Activated naive CD4-positive, alpha-beta T cell treated with Interleukin-2 at 50 U/mL for 16 hours (primary cell): ENCODE measurements at regions not wholly inside any gene's neighbourhood (a gene's known extent, or its start where the extent isn't known, plus 50 kb on each side); places are given as distances from the start of the nearest gene placed in this dataset.
"Not testable (repeated sequence)": the region's sequence is repeated elsewhere in the genome, so short reads cannot be mapped to it uniquely, and the experiment has no call there.

Experiments
- DNase-seq: peaks from one replicate; pipeline ENCODE4 v3.0.0-alpha.2; 2020

DNA sequence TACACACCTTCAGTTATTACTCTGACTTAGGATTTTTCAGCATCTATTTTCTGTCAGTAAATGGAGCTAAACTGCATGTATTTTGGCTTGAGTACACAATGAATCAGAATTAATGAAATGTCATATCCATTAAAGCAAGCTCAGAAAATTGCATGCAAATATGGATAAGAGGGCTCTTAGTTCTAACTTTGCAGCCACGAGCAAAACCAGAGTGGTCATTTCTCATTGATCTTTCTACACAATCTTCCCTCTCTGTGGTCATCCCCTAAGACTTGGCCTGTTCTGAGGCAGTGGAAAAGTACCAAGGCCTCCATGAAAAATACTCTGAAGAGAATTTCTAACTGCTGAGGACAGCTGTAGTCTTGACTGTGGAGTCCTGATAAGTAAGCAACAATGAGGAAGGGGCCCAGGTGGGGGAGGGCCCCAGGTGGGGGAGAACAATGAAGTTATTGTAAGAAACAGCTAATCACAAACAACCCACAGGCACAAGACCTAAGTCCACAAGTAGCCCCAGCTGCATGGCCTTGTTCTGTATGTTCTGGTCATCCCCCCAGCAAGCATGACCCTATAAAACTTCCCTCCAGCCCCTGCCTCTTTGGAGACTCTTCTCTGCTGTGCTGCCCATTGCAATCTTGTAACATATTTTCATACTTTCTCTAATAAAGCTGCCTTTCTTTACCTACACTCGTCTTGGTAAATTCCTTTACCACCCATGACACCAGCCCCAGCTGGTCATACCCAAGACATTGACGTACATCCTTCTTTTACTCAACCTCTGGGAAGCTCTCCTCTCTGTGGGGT is 230.3 kb downstream of the TDRD15 start:
- no peak for DNase-seq

DNA sequence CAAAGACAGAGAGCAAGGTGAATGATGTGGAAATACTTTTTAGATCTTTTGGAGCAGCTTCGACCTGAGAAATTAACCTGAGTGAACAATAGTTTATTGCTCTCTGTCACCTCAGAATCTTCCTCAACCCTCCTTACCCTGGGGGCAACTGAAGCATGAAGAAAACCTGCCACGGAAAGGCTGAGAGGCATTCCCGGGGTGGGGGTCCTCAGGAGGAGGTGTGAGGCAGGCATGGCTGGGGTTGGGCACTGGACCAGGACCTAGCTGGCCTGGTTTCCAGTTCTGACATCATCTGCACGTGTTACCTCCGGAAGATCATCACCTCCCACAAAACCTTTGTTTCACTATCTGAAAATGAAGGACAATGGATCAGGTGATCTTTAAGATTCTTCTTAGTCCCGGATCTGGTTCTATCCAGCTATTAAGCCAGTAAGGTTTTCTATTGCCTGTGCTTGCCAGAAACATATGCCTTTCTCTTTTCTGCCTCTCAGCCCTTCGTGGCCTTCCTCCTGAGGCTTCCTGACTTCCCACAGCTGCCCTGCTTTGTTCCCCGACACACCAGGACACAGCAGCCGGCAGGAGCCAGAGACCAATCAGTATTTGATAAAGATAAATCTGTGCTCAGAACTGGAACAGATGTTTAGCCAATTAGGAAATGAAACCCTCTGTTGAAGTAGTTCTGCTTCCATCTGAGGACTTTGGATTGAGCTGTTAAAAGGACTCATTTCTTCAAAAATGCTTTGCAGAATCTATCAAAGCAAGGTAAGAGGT is 232.5 kb downstream of the TDRD15 start:
- no peak for DNase-seq

DNA sequence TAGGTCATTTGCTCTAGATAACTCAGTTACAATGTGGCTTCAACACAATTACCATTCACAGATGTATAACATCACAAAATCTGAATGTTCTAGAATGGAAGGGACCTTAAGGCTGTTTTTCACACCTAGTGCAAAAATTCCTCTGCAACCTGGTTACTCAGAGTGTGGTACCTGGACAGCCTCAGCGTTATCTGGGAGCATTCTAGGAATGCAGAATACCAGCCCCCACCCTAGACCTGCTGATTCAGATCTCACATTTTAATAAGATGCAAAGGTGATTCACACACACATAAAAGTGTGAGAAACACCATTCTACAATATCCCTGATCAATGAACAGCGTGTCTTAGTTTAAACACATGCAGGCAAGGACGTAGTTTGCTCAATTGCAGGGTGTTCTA is 233.1 kb downstream of the TDRD15 start:
- DNase-seq, result no peak

DNA sequence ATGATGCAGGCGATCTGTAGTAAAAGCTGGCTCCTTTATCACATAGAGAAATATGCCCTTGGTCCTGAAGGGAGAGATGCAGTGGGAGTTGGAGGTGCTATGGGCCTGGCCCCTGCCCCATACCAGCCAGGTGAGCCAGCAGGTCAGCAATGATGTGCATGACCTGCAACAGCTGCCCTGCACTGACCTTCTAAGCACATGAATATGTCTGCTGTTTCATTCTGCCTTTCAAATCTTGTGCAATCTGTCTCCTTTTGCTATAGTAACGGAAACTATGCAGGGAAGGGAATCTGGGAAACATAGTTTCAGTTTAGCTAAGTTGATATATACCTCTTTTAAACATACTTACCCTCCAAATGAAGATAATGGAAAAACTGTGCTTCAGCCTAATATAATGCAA is 235.2 kb downstream of the TDRD15 start:
- DNase-seq, result no peak

GRCh38 chr2:21361384-21361783 is 237.6 kb downstream of the TDRD15 start:
- DNase-seq, result no peak

DNA sequence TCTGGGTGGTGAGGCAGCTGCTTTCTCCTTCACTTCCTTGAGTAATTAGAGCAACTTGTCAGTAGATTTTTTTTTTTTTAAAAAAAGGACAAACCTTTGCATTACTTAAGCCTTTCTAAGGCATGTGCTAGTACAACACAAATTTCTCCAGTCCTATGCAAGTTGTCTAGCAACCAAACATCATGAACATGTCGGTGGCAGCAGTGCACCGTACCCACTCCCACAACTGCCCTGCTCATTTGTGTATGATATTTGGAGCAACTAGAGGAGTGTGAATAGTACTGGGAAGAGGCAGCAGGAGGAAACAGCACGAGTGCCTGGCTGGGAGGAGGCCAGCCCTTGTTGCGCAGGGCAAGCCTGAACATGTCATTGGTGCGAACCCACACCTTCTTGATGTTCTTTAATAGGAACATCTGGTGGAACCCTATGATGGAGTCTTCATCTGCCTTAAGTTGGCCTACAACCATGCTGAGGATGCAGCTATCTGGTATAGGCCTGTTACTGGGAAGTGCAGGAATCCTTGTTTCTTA is 238.3 kb downstream of the TDRD15 start:
- no peak for DNase-seq

- DNase-seq, result no peak
Observed at GRCh38 chr2:21363364-21363763, 239.6 kb downstream of the TDRD15 start.

DNA sequence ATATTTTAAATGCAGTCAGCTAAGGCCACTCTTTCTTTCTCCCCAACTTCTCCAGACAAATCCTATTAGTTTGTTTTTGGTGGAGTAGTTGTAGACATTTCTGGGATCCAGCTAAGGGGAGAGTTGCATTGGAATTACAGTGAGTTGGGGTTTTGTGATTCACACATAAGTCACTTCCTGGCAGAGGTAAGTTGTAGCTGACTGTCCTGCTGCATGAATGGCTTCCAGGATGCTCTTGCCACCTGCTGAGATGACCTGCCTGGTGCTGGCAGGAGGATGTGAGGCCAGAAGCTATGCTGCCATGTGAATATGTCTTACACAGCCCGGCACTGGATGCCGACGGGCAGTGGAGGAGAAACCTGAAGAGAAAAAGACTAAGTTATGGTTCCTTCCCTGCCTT is 243.7 kb downstream of the TDRD15 start:
- no peak for DNase-seq

GRCh38 chr2:21369787-21370186 is 246.0 kb downstream of the TDRD15 start:
- no peak for DNase-seq

GRCh38 chr2:21371499-21372003 is 247.8 kb downstream of the TDRD15 start:
- DNase-seq, result no peak

DNA sequence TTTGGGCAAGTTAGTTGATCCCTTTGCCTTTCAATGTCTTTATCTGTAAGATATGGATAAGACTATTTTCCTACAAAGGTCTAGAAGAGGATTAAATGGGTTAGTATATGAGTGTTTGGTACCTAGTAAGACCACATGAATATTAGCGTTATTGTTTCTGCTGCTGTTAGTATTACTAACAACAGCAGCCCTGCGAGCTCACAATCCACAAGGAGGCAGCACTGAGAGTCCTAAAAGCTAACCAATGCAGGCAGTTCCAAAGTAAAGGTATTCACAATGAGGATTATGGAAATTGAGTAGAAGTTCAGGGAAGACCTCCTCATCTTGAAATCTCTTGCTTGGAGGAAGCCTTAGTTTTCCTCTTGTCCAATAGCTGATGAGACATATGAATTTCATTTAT is 248.9 kb downstream of the TDRD15 start:
- DNase-seq, result no peak

GRCh38 chr2:21376864-21377263 is 253.1 kb downstream of the TDRD15 start:
- no peak for DNase-seq

DNA sequence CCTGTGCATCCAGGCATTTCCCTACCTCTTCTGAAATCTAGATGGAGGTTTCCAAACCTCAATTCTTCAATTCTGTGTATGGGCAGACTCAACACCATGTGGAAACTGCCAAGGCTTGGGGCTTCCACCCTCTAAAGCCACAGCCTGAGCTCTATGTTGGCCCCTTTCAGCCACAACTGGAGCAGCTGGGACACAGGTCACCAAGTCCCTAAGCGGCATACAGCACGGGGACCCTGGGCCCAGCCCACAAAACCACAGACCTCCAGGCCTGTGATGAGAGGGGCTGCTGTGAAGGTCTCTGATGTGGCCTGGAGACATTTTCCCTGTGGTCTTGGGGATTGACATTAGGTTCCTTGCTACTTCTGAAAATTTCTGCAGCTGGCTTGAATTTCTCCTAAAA is 255.4 kb downstream of the TDRD15 start:
- no peak for DNase-seq

- DNase-seq, result not testable (repeated sequence)
Observed at GRCh38 chr2:21379668-21380067, 255.9 kb downstream of the TDRD15 start.

GRCh38 chr2:21381421-21381820 is 257.7 kb downstream of the TDRD15 start:
- no peak for DNase-seq

- no peak for DNase-seq
Observed at GRCh38 chr2:21382701-21383520, 259.1 kb downstream of the TDRD15 start.

GRCh38 chr2:21386666-21387065 is 262.9 kb downstream of the TDRD15 start:
- DNase-seq, result no peak

DNA sequence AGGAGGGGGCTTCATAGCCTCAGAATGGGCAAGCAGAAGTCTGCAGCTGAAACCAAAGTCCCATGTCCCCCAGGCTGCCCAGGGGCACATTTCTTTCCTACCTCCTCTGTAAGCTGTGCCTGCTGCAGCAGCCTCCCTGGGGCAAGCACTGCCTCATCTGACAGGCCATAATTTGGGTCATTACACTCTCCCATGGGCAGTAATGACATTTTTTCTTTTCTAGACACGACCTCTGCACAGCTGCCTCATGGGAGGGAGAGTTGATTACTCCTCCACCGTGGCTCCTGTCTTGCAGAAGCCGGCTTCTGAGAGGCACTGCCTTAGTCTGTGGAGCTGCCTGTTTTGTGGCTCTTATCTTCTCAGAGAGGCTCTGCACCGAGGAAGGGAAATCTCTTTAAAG is 268.9 kb downstream of the TDRD15 start:
- DNase-seq, result no peak

- no peak for DNase-seq
Observed at GRCh38 chr2:21393173-21393572, 269.4 kb downstream of the TDRD15 start.

DNA sequence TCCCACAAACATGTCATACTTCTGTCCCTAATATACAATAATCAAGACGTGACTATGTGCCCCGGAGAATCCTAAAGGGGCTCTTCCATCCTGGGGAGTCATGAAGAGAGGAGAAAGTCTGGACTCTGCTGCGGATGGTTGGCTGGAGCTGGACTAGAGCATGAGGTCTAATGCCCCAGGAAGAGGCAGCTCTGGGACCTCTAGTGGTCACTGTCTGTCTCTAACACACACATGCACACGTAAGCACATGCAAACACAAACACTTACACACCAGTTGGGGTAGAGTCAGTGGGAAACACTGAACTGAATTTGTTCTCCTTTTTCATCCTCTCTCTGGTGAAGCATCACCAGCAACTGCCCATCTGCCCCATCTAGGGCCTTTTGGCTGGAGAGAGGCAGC is 271.6 kb downstream of the TDRD15 start:
- DNase-seq, result no peak

GRCh38 chr2:21396252-21396651 is 272.5 kb downstream of the TDRD15 start:
- no peak for DNase-seq

DNA sequence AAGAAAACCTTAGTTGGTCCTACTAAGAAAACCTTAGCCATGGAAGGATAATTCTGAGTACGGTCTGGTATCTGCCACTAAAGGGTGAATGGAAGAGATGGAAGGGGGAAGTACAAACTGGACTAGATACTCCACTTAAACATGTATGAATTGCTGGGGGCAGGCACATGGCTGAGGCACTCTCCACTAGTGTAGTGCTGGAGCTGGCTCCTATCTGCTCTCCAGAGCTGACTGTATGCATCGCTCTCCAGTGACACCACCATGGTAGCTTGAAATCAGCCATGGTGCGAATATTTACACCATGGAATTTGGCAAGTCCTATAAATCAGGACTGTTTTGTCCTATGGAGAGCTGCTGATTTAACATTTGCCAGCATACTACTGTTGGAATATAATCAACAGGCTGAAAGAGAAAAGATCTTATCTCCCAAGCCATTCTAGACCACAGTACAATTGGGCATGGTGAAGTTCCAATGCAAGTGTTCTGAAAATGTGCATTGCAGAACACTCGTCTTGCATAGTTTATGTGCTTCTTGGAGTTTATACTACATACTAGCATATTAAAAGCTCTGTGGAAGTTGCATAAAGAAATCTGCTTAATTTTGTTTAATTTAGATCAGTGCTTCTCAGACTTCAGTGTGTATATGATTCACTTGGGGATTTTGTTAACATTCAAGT is 277.4 kb downstream of the TDRD15 start:
- DNase-seq, result no peak
